ENCODE measurements at regions not wholly inside any gene's neighbourhood (a gene's known extent, or its start where the extent isn't known, plus 50 kb on each side); places are given as distances from the start of the nearest gene placed in this dataset.

DNA sequence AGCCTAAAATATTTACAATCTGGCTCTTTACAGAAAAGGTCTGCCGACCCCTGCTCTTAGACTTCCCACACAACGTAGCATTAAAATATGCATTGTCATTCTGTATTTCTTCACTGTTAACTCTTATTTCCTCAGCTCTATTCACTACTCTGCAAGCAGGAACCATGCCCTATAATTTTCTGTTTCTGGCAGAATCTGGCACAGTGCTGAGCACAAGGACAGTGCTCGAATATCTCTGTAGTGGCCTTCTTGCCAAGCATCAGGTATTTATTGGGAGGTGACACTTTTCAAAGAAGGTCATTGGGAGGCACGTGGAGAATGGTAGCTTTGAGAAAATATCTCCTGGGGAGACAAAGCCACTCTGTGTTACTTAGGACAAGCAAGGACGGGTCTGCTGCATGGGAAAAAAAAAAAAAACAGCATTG, 77.9 kb downstream of the PSMG1 start:
- no peaks in the 10 kb centered on the region for H3K9me3 ChIP-seq
- H3K36me3 ChIP-seq: no peaks in the 10 kb centered on the region
- H3K27ac ChIP-seq: peak overlapping the region in 7 of 8 donors; percentile 37 to 93 (median 75)
- WGBS, 5 donors: 26 to 42% (median 29%) methylated on average over 5 of the region's 5 CpGs
- intact Hi-C loops (cut with DNase I; ENCODE audit: low total_unique reads): no loop called here
- TF ChIP-seq POLR2A (IDR thresholded peaks at IDR 0.05) (no peak), POLR2AphosphoS5 (IDR thresholded peaks at IDR 0.05) (no peak)
- TF ChIP-seq, protein P1, sequence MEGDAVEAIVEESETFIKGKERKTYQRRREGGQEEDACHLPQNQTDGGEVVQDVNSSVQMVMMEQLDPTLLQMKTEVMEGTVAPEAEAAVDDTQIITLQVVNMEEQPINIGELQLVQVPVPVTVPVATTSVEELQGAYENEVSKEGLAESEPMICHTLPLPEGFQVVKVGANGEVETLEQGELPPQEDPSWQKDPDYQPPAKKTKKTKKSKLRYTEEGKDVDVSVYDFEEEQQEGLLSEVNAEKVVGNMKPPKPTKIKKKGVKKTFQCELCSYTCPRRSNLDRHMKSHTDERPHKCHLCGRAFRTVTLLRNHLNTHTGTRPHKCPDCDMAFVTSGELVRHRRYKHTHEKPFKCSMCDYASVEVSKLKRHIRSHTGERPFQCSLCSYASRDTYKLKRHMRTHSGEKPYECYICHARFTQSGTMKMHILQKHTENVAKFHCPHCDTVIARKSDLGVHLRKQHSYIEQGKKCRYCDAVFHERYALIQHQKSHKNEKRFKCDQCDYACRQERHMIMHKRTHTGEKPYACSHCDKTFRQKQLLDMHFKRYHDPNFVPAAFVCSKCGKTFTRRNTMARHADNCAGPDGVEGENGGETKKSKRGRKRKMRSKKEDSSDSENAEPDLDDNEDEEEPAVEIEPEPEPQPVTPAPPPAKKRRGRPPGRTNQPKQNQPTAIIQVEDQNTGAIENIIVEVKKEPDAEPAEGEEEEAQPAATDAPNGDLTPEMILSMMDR (IDR thresholded peaks at IDR 0.05 in 8 of 11, conservative IDR thresholded peaks at IDR 0.05 in 3 of 11): no peak
- no peak for DNase-seq
- no peaks in the 10 kb centered on the region for H3K27me3 ChIP-seq (replicated peaks in 1 of 7)
- H3K4me1 ChIP-seq: peaks cover 0 to 61% (median 18%) of the 10 kb centered on the region in 6 donors
- H3K4me3 ChIP-seq: no peak overlapping the region

DNA sequence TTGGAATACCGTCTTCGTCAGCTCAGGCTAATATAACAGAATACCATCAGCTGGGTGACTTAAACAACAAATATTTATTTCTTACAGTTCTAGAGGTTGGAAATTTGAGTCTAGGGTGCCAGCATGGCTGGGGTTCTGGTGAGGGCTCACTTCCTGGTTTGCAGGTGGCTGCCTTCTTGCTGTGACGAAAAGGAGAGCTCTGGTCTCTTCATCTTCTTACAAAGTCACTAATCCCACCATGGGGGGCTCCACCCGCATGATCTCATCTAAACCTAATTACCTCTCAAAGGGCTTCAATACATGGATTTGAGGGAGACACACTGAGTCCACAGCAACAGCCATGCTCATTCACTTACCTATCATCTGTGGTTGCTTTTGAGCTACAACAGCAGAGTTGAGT, 78.3 kb downstream of the PSMG1 start:
- Histone ChIP-seq H3K27ac (peak overlapping the region in 7 of 8 donors; percentile 37 to 93 (median 75)), H3K4me3 (no peak overlapping the region), H3K9me3 (no peaks in the 10 kb centered on the region), H3K4me1 (peaks cover 0 to 66% (median 18%) of the 10 kb centered on the region in 6 donors), H3K36me3 (no peaks in the 10 kb centered on the region), H3K27me3 (replicated peaks in 1 of 7) (no peaks in the 10 kb centered on the region)
- 75 to 86% (median 80%) methylated on average over 4 of the region's 4 CpGs for WGBS, 5 donors
- intact Hi-C loops (cut with DNase I; ENCODE audit: low total_unique reads): no loop called here
- TF ChIP-seq, protein P1 (IDR thresholded peaks at IDR 0.05 in 8 of 11, conservative IDR thresholded peaks at IDR 0.05 in 3 of 11): no peak
- TF ChIP-seq POLR2AphosphoS5 (IDR thresholded peaks at IDR 0.05): no peak
- no peak for TF ChIP-seq POLR2A (IDR thresholded peaks at IDR 0.05)
- DNase-seq: no peak

DNA sequence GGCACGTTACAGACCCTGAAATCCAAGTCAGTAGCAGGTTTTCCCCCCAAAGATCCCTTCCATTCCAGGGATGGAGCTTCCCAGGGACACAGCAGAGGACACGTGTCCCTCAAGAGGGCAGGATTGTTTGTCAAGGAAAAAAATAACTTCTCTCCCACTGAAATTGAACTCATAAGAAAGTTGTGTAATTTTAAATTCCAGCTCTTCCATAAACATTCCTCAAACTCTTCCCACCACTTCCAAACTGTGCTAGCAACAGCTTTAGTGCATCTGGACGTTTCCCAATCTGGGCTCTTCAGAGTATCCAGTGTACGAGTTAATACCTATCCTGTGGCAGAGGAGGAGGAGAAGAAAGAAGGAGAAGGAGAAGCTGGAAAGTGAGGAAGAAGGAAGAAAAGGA, 79.6 kb downstream of the PSMG1 start:
- Histone ChIP-seq H3K4me3 (no peak overlapping the region), H3K27ac (peak overlapping the region in 6 of 8 donors; percentile 48 to 93 (median 78)), H3K27me3 (replicated peaks in 1 of 7) (no peaks in the 10 kb centered on the region), H3K36me3 (no peaks in the 10 kb centered on the region), H3K4me1 (peaks cover under 1 to 77% (median 24%) of the 10 kb centered on the region in 6 donors), H3K9me3 (no peaks in the 10 kb centered on the region)
- WGBS, 5 donors: 56 to 85% (median 81%) methylated on average over 4 of the region's 4 CpGs
- DNase-seq: no peak
- TF ChIP-seq POLR2AphosphoS5 (IDR thresholded peaks at IDR 0.05) (peak in 1 of 3 donors; percentile 13), POLR2A (IDR thresholded peaks at IDR 0.05) (no peak)
- TF ChIP-seq, protein P1 (IDR thresholded peaks at IDR 0.05 in 8 of 11, conservative IDR thresholded peaks at IDR 0.05 in 3 of 11): no peak
- intact Hi-C loops (cut with DNase I; ENCODE audit: low total_unique reads): no loop called here

DNA sequence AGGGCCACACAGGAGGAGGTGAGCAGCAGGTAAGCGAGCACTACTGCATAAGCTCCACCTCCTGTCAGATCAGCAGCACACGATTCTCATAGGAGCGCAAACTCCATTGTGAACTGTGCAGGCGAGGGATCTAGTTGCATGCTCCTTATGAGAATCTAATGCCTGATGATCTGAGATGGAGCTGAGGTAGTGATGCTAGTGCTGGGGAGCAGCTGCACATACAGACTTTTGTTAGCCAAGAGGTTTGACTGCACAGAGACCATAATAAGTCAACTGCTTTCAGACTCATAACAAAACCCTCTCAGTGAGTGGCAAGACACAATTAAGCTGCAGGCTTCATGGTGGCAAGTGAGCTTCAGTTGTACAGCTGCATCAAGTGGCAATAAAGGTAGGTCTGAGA, 83.4 kb downstream of the PSMG1 start:
- H3K27ac ChIP-seq: peak overlapping the region; percentile 10 to 97 (median 90)
- H3K9me3 ChIP-seq: no peaks in the 10 kb centered on the region
- H3K36me3 ChIP-seq: no peaks in the 10 kb centered on the region
- TF ChIP-seq POLR2A (IDR thresholded peaks at IDR 0.05) (no peak), POLR2AphosphoS5 (IDR thresholded peaks at IDR 0.05) (no peak)
- TF ChIP-seq, protein P1 (IDR thresholded peaks at IDR 0.05 in 8 of 11, conservative IDR thresholded peaks at IDR 0.05 in 3 of 11): no peak
- H3K4me1 ChIP-seq: peaks cover 7 to 79% (median 40%) of the 10 kb centered on the region in 6 donors
- H3K4me3 ChIP-seq: no peak overlapping the region
- H3K27me3 ChIP-seq (replicated peaks in 1 of 7): no peaks in the 10 kb centered on the region
- DNase-seq: no peak
- intact Hi-C loops (cut with DNase I; ENCODE audit: low total_unique reads): loop anchor here (10.0 kb wide), 1 partner anchor 105 kb away; no protein-coding TSS in a partner anchor
- WGBS, 5 donors: 93 to 97% (median 94%) methylated on average over 4 of the region's 4 CpGs
